DND-41 (cell line): ENCODE measurements at regions not wholly inside any gene's neighbourhood (a gene's known extent, or its start where the extent isn't known, plus 50 kb on each side); places are given as distances from the start of the nearest gene placed in this dataset.
"Not testable (repeated sequence)": the region's sequence is repeated elsewhere in the genome, so short reads cannot be mapped to it uniquely, and the experiment has no call there.

ENCODE experiments used
- ATAC-seq: fragments of 200-7000 bp; cut with Tn5 transposase; 3 replicates; pipeline ENCODE4 v1.9.1; 2021; ENCODE audit warnings: low read depth; ENCODE audit not compliant: insufficient read depth
- DNase-seq: peaks from one replicate; pipeline ENCODE4 v3.0.0-alpha.2; 2020
- H2AFZ ChIP-seq: 2 replicates; pipeline ENCODE4 v1.6.0; 2012; ENCODE audit warnings: low read depth, low read length
- H3K27ac ChIP-seq: 2 replicates; pipeline ENCODE4 v1.5.1; 2012; ENCODE audit warnings: low read length, inconsistent platforms
- H3K27me3 ChIP-seq: fragments of 200-600 bp; sonication (generic); 2 replicates; pipeline ENCODE4 v1.6.0; 2012; ENCODE audit warnings: low read length, mild to moderate bottlenecking, inconsistent platforms; ENCODE audit not compliant: insufficient read depth, poor library complexity
- H3K36me3 ChIP-seq: 2 replicates; pipeline ENCODE4 v1.5.1; 2012; ENCODE audit warnings: low read length, inconsistent platforms; ENCODE audit not compliant: insufficient read depth
- H3K4me1 ChIP-seq: 2 replicates; pipeline ENCODE4 v1.5.1; 2012; ENCODE audit warnings: mild to moderate bottlenecking, low read length; ENCODE audit not compliant: insufficient read depth
- H3K4me2 ChIP-seq: 2 replicates; pipeline ENCODE4 v1.6.0; 2012; ENCODE audit warnings: mild to moderate bottlenecking, moderate library complexity, low read length, inconsistent platforms; ENCODE audit not compliant: insufficient read depth
- H3K4me3 ChIP-seq, 2 experiments: fragments of 200-600 bp in 1 of 2; shearing (Covaris generic) in 1 of 2; 2 replicates each; pipeline ENCODE4 v1.5.1; 2012 to 2016; ENCODE audit warnings: inconsistent platforms in 2 of 2, low read length in 2 of 2, mild to moderate bottlenecking in 2 of 2, low read depth in 1 of 2, moderate library complexity in 1 of 2
- H3K79me2 ChIP-seq: 2 replicates; pipeline ENCODE4 v1.6.0; 2012; ENCODE audit warnings: low read length, inconsistent platforms; ENCODE audit not compliant: insufficient read depth
- H3K9ac ChIP-seq: 2 replicates; pipeline ENCODE4 v1.6.0; 2012; ENCODE audit warnings: low read depth, mild to moderate bottlenecking, inconsistent platforms, low read length, moderate library complexity
- H3K9me3 ChIP-seq: 2 replicates; pipeline ENCODE4 v1.5.1; 2012; ENCODE audit warnings: low read length, moderate library complexity, mild to moderate bottlenecking, inconsistent platforms; ENCODE audit not compliant: insufficient read depth, severe bottlenecking
- H4K20me1 ChIP-seq: 2 replicates; pipeline ENCODE4 v1.6.0; 2012; ENCODE audit warnings: low read length; ENCODE audit not compliant: insufficient read depth
- CTCF ChIP-seq: IDR thresholded peaks from 2 replicates; pipeline ENCODE4 v1.5.1; 2012; ENCODE audit warnings: borderline replicate concordance, low read length, moderate library complexity, mild to moderate bottlenecking; ENCODE audit not compliant: poor library complexity, severe bottlenecking; ENCODE audit errors: extremely low read depth
- EZH2 ChIP-seq: IDR thresholded peaks from 3 replicates; pipeline ENCODE4 v1.6.1; 2012; ENCODE audit warnings: borderline replicate concordance, low read depth, mild to moderate bottlenecking, moderate library complexity, low read length, inconsistent platforms; ENCODE audit not compliant: severe bottlenecking

GRCh38 chr20:60192326-60192725 is 234.1 kb downstream of the CDH26 start:
- no peak for TF ChIP-seq CTCF
- no peak for TF ChIP-seq EZH2
- Histone ChIP-seq H3K4me2 (no peak overlapping the region), H3K4me3 (no peak overlapping the region), H3K9me3 (no peaks in the 10 kb centered on the region), H2AFZ (no peak overlapping the region), H3K9ac (no peak overlapping the region), H4K20me1 (no peaks in the 10 kb centered on the region), H3K79me2 (peaks cover 32% of the 10 kb centered on the region), H3K27ac (peak overlapping the region; percentile 52), H3K4me1 (peaks cover 39% of the 10 kb centered on the region), H3K36me3 (peaks cover 52% of the 10 kb centered on the region), H3K27me3 (no peaks in the 10 kb centered on the region)
- DNase-seq (no peak), ATAC-seq (no peak)

GRCh38 chr20:60199132-60199531 is 240.9 kb downstream of the CDH26 start:
- peaks cover 51% of the 10 kb centered on the region for H3K36me3 ChIP-seq

GRCh38 chr20:60199866-60200265 is 241.6 kb downstream of the CDH26 start:
- Histone ChIP-seq H3K9me3 (peaks cover 3% of the 10 kb centered on the region), H3K27ac (peak overlapping the region; percentile 74), H3K79me2 (peaks cover 32% of the 10 kb centered on the region), H3K4me2 (no peak overlapping the region), H4K20me1 (no peaks in the 10 kb centered on the region), H2AFZ (no peak overlapping the region), H3K27me3 (no peaks in the 10 kb centered on the region), H3K9ac (no peak overlapping the region), H3K4me3 (no peak overlapping the region), H3K4me1 (peaks cover 24% of the 10 kb centered on the region), H3K36me3 (peaks cover 57% of the 10 kb centered on the region)
- no peak for TF ChIP-seq EZH2
- TF ChIP-seq CTCF, result no peak
- ATAC-seq (peak; percentile 54), DNase-seq (no peak)

More at GRCh38 chr20:60199132-60199531, 240.9 kb downstream of the CDH26 start:
- not testable (repeated sequence) for H2AFZ ChIP-seq, DNase-seq, ATAC-seq, H3K27me3 ChIP-seq, H4K20me1 ChIP-seq, H3K9me3 ChIP-seq, H3K4me3 ChIP-seq, H3K4me2 ChIP-seq, H3K9ac ChIP-seq
- H3K79me2 ChIP-seq, result peaks cover 32% of the 10 kb centered on the region
- H3K4me1 ChIP-seq, result peaks cover 24% of the 10 kb centered on the region
- peak overlapping the region; percentile 74 for H3K27ac ChIP-seq

GRCh38 chr20:60200305-60200918 is 242.2 kb downstream of the CDH26 start:
- H2AFZ ChIP-seq, result no peak overlapping the region
- no peak for DNase-seq
- peaks cover 24% of the 10 kb centered on the region for H3K4me1 ChIP-seq
- peak overlapping the region; percentile 74 for H3K27ac ChIP-seq
- H3K9ac ChIP-seq, result no peak overlapping the region
- peaks cover 54% of the 10 kb centered on the region for H3K36me3 ChIP-seq
- ATAC-seq, result no peak
- H3K9me3 ChIP-seq, result peaks cover 3% of the 10 kb centered on the region
- H3K27me3 ChIP-seq, result no peaks in the 10 kb centered on the region
- H3K4me3 ChIP-seq, result no peak overlapping the region
- TF ChIP-seq CTCF (no peak), EZH2 (no peak)
- H3K79me2 ChIP-seq, result peaks cover 28% of the 10 kb centered on the region
- H3K4me2 ChIP-seq, result no peak overlapping the region
- no peaks in the 10 kb centered on the region for H4K20me1 ChIP-seq
